IMR-90 (cell line): ENCODE measurements at regions not wholly inside any gene's neighbourhood (a gene's known extent, or its start where the extent isn't known, plus 50 kb on each side); places are given as distances from the start of the nearest gene placed in this dataset.

Experiments used
- ATAC-seq: fragments of 200-7000 bp; cut with Tn5 transposase; 2 replicates; pipeline ENCODE4 v1.9.1; 2020; ENCODE audit warnings: low read depth, mild to moderate bottlenecking, moderate library complexity
- BruUV-seq: library from RNA; stranded (reverse); fragments of 400-500 nt; replicated peaks from 2 replicates; lab custom pipeline; 2021; lab: Mats Ljungman, UMichigan
- CTCF ChIA-PET: fragments of 300-600 bp; formaldehyde crosslinking; extraction: SDS; loops from one replicate; lab custom pipeline; 2021; ENCODE audit warnings: antibody characterized with exemption; lab: Yijun Ruan, JAX
- POLR2A ChIA-PET: fragments of 300-600 bp; sonication (Branson Sonifier 250); formaldehyde crosslinking; loops from one replicate; lab custom pipeline; 2022; ENCODE audit warnings: antibody characterized with exemption; ENCODE audit not compliant: unreplicated experiment; lab: Charles Lee
- DNase-seq: peaks from one replicate; pipeline ENCODE4 v3.0.0; 2013
- H2AFZ ChIP-seq: replicated peaks from 2 replicates; pipeline ENCODE3; 2013; ENCODE audit warnings: low read length, mild to moderate bottlenecking; ENCODE audit not compliant: poor library complexity
- H2AK5ac ChIP-seq: 2 replicates; pipeline ENCODE4 v1.6.1; 2013; ENCODE audit warnings: low read depth, low read length, inconsistent platforms
- H2AK9ac ChIP-seq: replicated peaks from 2 replicates; pipeline ENCODE3; 2013; ENCODE audit warnings: mild to moderate bottlenecking, low read depth, low read length, moderate library complexity; ENCODE audit not compliant: poor library complexity
- H2BK120ac ChIP-seq: 2 replicates; pipeline ENCODE4 v1.6.1; 2013; ENCODE audit warnings: low read depth, low read length, inconsistent platforms
- H2BK15ac ChIP-seq: 3 replicates; pipeline ENCODE4 v1.6.1; 2013; ENCODE audit warnings: low read depth, low read length, inconsistent platforms
- H2BK20ac ChIP-seq: 2 replicates; pipeline ENCODE4 v1.6.1; 2013; ENCODE audit warnings: low read depth, mild to moderate bottlenecking, inconsistent platforms, low read length, moderate library complexity
- H2BK5ac ChIP-seq: 2 replicates; pipeline ENCODE4 v1.6.1; 2013; ENCODE audit warnings: mild to moderate bottlenecking, low read depth, low read length, inconsistent platforms; ENCODE audit not compliant: poor library complexity, severe bottlenecking
- H3K14ac ChIP-seq: replicated peaks from 2 replicates; pipeline ENCODE4 v1.6.1; 2013; ENCODE audit warnings: low read depth, low read length, inconsistent platforms
- H3K18ac ChIP-seq: 2 replicates; pipeline ENCODE4 v1.6.1; 2013; ENCODE audit warnings: low read depth, low read length, control low read depth
- H3K23ac ChIP-seq: 2 replicates; pipeline ENCODE4 v1.6.1; 2013; ENCODE audit warnings: low read depth, low read length, inconsistent platforms
- H3K27ac ChIP-seq: 2 replicates; pipeline ENCODE4 v1.5.1; 2013; ENCODE audit warnings: mild to moderate bottlenecking, control low read depth, low read length; ENCODE audit not compliant: insufficient read depth
- H3K27me3 ChIP-seq: 2 replicates; pipeline ENCODE4 v1.6.1; 2013; ENCODE audit warnings: low read length; ENCODE audit not compliant: control insufficient read depth, insufficient read depth
- H3K36me3 ChIP-seq: 2 replicates; pipeline ENCODE4 v1.6.1; 2013; ENCODE audit warnings: low read length, mixed read lengths; ENCODE audit not compliant: control insufficient read depth, insufficient read depth
- H3K4ac ChIP-seq: 2 replicates; pipeline ENCODE4 v1.6.1; 2013; ENCODE audit warnings: low read depth, low read length, inconsistent platforms
- H3K4me1 ChIP-seq: 2 replicates; pipeline ENCODE4 v1.6.1; 2013; ENCODE audit warnings: low read length, mixed read lengths; ENCODE audit not compliant: control insufficient read depth, insufficient read depth
- H3K4me2 ChIP-seq: 2 replicates; pipeline ENCODE4 v1.6.1; 2013; ENCODE audit warnings: low read depth, mild to moderate bottlenecking, control low read depth, low read length, moderate library complexity
- H3K4me3 ChIP-seq: 2 replicates; pipeline ENCODE4 v1.5.1; 2013; ENCODE audit warnings: low read depth, mild to moderate bottlenecking, control low read depth, low read length, moderate library complexity; ENCODE audit not compliant: insufficient read depth
- H3K56ac ChIP-seq: 2 replicates; pipeline ENCODE4 v1.6.1; 2013; ENCODE audit warnings: low read length, inconsistent platforms; ENCODE audit not compliant: insufficient read depth; ENCODE audit errors: extremely low read depth
- H3K79me1 ChIP-seq, 2 experiments: 2 replicates each; pipeline ENCODE4 v1.6.1; 2013; ENCODE audit warnings: low read length in 2 of 2, inconsistent platforms in 1 of 2, low read depth in 1 of 2
- H3K9ac ChIP-seq: 2 replicates; pipeline ENCODE4 v1.6.1; 2013; ENCODE audit warnings: low read depth, low read length, control low read depth
- H3K9me1 ChIP-seq: 2 replicates; pipeline ENCODE4 v1.6.1; 2013; ENCODE audit warnings: low read length, inconsistent platforms; ENCODE audit not compliant: insufficient read depth
- H3K9me3 ChIP-seq: 2 replicates; pipeline ENCODE4 v1.6.1; 2013; ENCODE audit warnings: low read length; ENCODE audit not compliant: control insufficient read depth, insufficient read depth
- H4K20me1 ChIP-seq: 2 replicates; pipeline ENCODE4 v1.6.1; 2013; ENCODE audit warnings: low read length, inconsistent platforms; ENCODE audit not compliant: insufficient read depth
- H4K5ac ChIP-seq: 2 replicates; pipeline ENCODE4 v1.6.1; 2013; ENCODE audit warnings: mild to moderate bottlenecking, low read depth, low read length, control low read depth
- H4K8ac ChIP-seq, 2 experiments: 2 replicates each; pipeline ENCODE4 v1.6.1; 2013; ENCODE audit warnings: low read depth in 2 of 2, low read length in 2 of 2, control low read depth in 1 of 2, inconsistent platforms in 1 of 2
- H4K91ac ChIP-seq: 2 replicates; pipeline ENCODE4 v1.6.1; 2013; ENCODE audit warnings: low read depth, low read length, inconsistent platforms; ENCODE audit not compliant: insufficient read depth
- BHLHE40 ChIP-seq: fragments of 150-350 bp; IDR thresholded peaks from 2 replicates; pipeline ENCODE4 v1.6.1; 2016; ENCODE audit warnings: mild to moderate bottlenecking, low read depth, low read length
- CEBPB ChIP-seq: IDR thresholded peaks from 2 replicates; pipeline ENCODE4 v1.6.1; 2012; ENCODE audit warnings: low read depth, low read length, improper control_type of control experiment
- FOS ChIP-seq: fragments of 150-350 bp; IDR thresholded peaks from 2 replicates; pipeline ENCODE4 v1.6.1; 2016; ENCODE audit warnings: low read depth, low read length
- MAFK ChIP-seq: IDR thresholded peaks from 2 replicates; pipeline ENCODE4 v1.6.1; 2012; ENCODE audit warnings: low read depth, low read length, improper control_type of control experiment
- MAZ ChIP-seq: IDR thresholded peaks from 2 replicates; pipeline ENCODE4 v1.6.1; 2012; ENCODE audit warnings: low read depth, mild to moderate bottlenecking, low read length, improper control_type of control experiment, moderate library complexity, borderline replicate concordance
- RCOR1 ChIP-seq: IDR thresholded peaks from 2 replicates; pipeline ENCODE4 v1.6.1; 2012; ENCODE audit warnings: mild to moderate bottlenecking, low read length, improper control_type of control experiment; ENCODE audit not compliant: insufficient replicate concordance
- WGBS, 2 experiments: methylation state at CpG; one replicate each; pipeline versions ENCODE4 v1.1.5 to v1.1.7; 2013; ENCODE audit warnings: missing lambda C conversion rate in 2 of 2; ENCODE audit not compliant: insufficient read length in 1 of 2; ENCODE audit errors: extremely low coverage in 2 of 2; 5-methylcytosine and 5-hydroxymethylcytosine counted together
- dilution Hi-C: fragments of 300-500 bp; cut with HindIII; formaldehyde crosslinking; loops from one replicate; pipeline ENCODE4 v1.14.3; 2018; ENCODE audit warnings: low sequenced_read_pairs; ENCODE audit not compliant: unreplicated experiment
- in situ Hi-C: fragments of 300-500 bp; cut with MboI; formaldehyde crosslinking; loops from 3 replicates; pipeline ENCODE4 v1.14.3; 2019; ENCODE audit warnings: low sequenced_read_pairs, inconsistent platforms, mixed read lengths
- intact Hi-C: fragments of 100-400 bp; cut with micrococcal nuclease; formaldehyde crosslinking; loops from 2 replicates; pipeline ENCODE4 v1.10.0; 2022
- TF ChIP-seq, protein P1 (sequence below): fragments of 150-350 bp; IDR thresholded peaks from 2 replicates; pipeline ENCODE4 v1.6.1; 2016; ENCODE audit warnings: low read depth, mild to moderate bottlenecking, low read length, moderate library complexity, borderline replicate concordance
- TF ChIP-seq, protein P2 (sequence below): conservative IDR thresholded peaks from 2 replicates; pipeline ENCODE4 v1.5.1; 2012; ENCODE audit warnings: mild to moderate bottlenecking, low read depth, low read length, improper control_type of control experiment

DNA sequence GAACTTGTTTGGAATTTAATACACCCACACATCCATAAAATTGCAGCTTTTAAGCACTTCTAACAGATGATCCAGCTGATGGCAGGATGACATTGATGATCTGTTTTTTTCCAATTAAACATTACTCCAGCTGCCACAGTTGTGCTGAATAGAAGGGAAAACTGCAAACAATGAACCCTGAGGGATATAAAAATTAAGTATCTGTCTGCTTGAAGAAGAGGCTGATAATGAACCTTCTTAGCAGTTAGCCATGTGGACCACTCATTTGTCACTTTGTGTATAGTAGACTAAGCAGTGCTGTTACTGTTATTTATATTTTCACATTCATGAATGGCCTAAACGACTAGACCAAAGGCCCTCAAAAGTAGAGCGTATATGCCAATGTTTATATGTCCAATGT, 1201.0 kb upstream of the LRRTM1 start:
- Histone ChIP-seq H4K5ac (no peak overlapping the region), H3K4ac (no peak overlapping the region), H3K9me1 (no peaks in the 10 kb centered on the region), H4K91ac (no peak overlapping the region), H2BK20ac (no peak overlapping the region), H3K9ac (no peak overlapping the region), H3K27ac (no peak overlapping the region), H3K79me1 (no peaks in the 10 kb centered on the region), H3K9me3 (no peaks in the 10 kb centered on the region), H2BK120ac (no peak overlapping the region), H3K4me2 (no peak overlapping the region), H3K14ac (no peak overlapping the region), H3K4me1 (no peaks in the 10 kb centered on the region), H2AFZ (no peak overlapping the region), H4K8ac (no peak overlapping the region), H3K18ac (no peak overlapping the region), H2BK15ac (no peak overlapping the region), H4K20me1 (no peaks in the 10 kb centered on the region), H2AK9ac (no peak overlapping the region), H3K23ac (no peak overlapping the region), H2BK5ac (no peak overlapping the region), H3K4me3 (no peak overlapping the region), H3K27me3 (no peaks in the 10 kb centered on the region), H3K56ac (no peak overlapping the region), H3K36me3 (no peaks in the 10 kb centered on the region), H2AK5ac (no peak overlapping the region)
- WGBS, 2 experiments, result no CpG with 5 or more reads among the region's 2 CpGs
- in situ Hi-C loops (no loop called here), intact Hi-C loops (no loop called here), dilution Hi-C loops (no loop called here)
- POLR2A ChIA-PET, result no interaction called here
- ATAC-seq (no peak), DNase-seq (no peak)
- TF ChIP-seq, protein P1, sequence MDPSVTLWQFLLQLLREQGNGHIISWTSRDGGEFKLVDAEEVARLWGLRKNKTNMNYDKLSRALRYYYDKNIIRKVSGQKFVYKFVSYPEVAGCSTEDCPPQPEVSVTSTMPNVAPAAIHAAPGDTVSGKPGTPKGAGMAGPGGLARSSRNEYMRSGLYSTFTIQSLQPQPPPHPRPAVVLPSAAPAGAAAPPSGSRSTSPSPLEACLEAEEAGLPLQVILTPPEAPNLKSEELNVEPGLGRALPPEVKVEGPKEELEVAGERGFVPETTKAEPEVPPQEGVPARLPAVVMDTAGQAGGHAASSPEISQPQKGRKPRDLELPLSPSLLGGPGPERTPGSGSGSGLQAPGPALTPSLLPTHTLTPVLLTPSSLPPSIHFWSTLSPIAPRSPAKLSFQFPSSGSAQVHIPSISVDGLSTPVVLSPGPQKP, result no peak
- TF ChIP-seq FOS (no peak), MAZ (no peak), RCOR1 (no peak), CEBPB (no peak), BHLHE40 (no peak), MAFK (no peak)
- TF ChIP-seq, protein P2, sequence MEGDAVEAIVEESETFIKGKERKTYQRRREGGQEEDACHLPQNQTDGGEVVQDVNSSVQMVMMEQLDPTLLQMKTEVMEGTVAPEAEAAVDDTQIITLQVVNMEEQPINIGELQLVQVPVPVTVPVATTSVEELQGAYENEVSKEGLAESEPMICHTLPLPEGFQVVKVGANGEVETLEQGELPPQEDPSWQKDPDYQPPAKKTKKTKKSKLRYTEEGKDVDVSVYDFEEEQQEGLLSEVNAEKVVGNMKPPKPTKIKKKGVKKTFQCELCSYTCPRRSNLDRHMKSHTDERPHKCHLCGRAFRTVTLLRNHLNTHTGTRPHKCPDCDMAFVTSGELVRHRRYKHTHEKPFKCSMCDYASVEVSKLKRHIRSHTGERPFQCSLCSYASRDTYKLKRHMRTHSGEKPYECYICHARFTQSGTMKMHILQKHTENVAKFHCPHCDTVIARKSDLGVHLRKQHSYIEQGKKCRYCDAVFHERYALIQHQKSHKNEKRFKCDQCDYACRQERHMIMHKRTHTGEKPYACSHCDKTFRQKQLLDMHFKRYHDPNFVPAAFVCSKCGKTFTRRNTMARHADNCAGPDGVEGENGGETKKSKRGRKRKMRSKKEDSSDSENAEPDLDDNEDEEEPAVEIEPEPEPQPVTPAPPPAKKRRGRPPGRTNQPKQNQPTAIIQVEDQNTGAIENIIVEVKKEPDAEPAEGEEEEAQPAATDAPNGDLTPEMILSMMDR, result no peak
- CTCF ChIA-PET, result no interaction called here
- no TSS peak for BruUV-seq
